UCSD-AML1 (cell line): ENCODE measurements at regions not wholly inside any gene's neighbourhood (a gene's known extent, or its start where the extent isn't known, plus 50 kb on each side); places are given as distances from the start of the nearest gene placed in this dataset.

Experiments used
- DNase-seq: peaks from one replicate; lab custom pipeline; 2025; ENCODE audit not compliant: unreplicated experiment; lab: John Stamatoyannopoulos, UW

GRCh38 chr21:35222541-35222941 is 173.4 kb upstream of the RUNX1 start:
- no peak for DNase-seq

- no peak for DNase-seq
Observed at GRCh38 chr21:35222021-35222420, 172.9 kb upstream of the RUNX1 start.

GRCh38 chr21:35220301-35220700 is 171.2 kb upstream of the RUNX1 start:
- DNase-seq = no peak

GRCh38 chr21:35219719-35220118 is 170.6 kb upstream of the RUNX1 start:
- no peak for DNase-seq

GRCh38 chr21:35219291-35219690 is 170.2 kb upstream of the RUNX1 start:
- no peak for DNase-seq

GRCh38 chr21:35217504-35218060 is 168.5 kb upstream of the RUNX1 start:
- DNase-seq = no peak

GRCh38 chr21:35216996-35217395 is 167.9 kb upstream of the RUNX1 start:
- no peak for DNase-seq

- DNase-seq = no peak
Observed at GRCh38 chr21:35215870-35216269, 166.8 kb upstream of the RUNX1 start.

- DNase-seq = no peak
Observed at GRCh38 chr21:35212393-35213127, 163.5 kb upstream of the RUNX1 start.

GRCh38 chr21:35211782-35212181 is 162.7 kb upstream of the RUNX1 start:
- no peak for DNase-seq

- DNase-seq = no peak
Observed at GRCh38 chr21:35210093-35210492, 161.0 kb upstream of the RUNX1 start.

- DNase-seq = no peak
Observed at GRCh38 chr21:35208810-35209517, 159.9 kb upstream of the RUNX1 start.

- DNase-seq = no peak
Observed at GRCh38 chr21:35208104-35208503, 159.0 kb upstream of the RUNX1 start.

- DNase-seq = no peak
Observed at GRCh38 chr21:35207322-35207721, 158.2 kb upstream of the RUNX1 start.

GRCh38 chr21:35206141-35207125 is 157.3 kb upstream of the RUNX1 start:
- DNase-seq = no peak

GRCh38 chr21:35204850-35205541 is 155.9 kb upstream of the RUNX1 start:
- DNase-seq = peak; percentile 50

GRCh38 chr21:35204125-35204524 is 155.0 kb upstream of the RUNX1 start:
- DNase-seq = no peak

- DNase-seq = no peak
Observed at GRCh38 chr21:35203093-35203977, 154.2 kb upstream of the RUNX1 start.

- DNase-seq = no peak
Observed at GRCh38 chr21:35202431-35202830, 153.3 kb upstream of the RUNX1 start.

- DNase-seq = no peak
Observed at GRCh38 chr21:35201799-35202198, 152.7 kb upstream of the RUNX1 start.
